Tongue (tissue), 1 donor: ENCODE measurements at regions not wholly inside any gene's neighbourhood (a gene's known extent, or its start where the extent isn't known, plus 50 kb on each side); places are given as distances from the start of the nearest gene placed in this dataset.

Source experiments
- DNase-seq: peaks from one replicate; pipeline ENCODE4 v3.0.0-alpha.2; 2015

DNA sequence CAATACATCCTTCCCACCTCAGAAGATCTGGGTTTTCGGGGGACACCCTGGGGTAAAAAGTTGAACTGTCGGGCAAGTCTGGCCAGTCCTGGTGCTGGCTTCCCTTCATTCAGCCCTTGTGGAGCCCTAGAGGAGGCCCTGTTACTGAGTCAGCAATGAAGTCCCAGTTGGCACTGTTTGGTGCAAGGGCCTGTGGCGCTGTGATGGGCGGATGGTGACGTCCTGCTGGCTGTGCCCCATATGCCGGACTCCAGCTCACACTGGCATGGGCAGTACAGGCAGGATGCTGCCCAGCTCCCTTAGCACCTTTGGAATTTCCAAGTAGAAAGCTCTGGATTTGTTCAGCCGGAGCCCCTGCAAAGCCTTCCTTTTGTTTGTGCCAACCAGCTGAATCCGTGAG lies 186.2 kb upstream of the PMEPA1 start:
- no peak for DNase-seq

DNA sequence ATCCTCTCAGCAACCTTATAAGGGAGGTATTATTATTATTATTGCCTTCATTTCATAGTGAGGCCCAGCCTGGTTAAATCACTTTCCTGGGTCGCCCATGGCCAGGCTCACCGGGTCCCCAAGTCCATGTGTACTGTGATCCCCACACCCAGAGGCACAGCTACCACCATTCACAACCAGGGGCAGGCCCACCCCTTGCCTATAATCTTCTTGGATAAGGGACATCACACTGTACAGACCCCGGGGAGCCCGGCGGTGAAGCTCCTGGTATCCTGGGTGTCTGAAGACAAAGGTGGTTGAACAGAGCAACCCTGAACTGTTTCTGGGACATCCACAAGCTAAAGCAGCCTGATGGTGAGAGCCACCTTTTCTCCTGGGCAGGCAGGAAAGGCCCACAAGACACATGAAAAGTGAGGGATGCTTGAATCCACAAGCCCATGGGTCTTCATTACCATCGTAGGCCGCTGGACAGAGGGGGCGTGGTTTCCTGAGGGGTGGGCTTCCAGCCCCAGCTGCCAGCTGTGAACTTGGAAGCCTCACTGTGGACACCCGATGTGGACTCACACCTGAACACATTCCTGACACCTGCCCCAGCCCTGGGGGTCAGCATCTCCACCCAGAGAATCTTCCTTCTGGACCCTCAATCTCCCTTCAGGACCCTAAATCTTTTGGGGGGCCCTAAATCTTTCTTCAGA lies 185.5 kb upstream of the PMEPA1 start:
- DNase-seq = no peak

DNA sequence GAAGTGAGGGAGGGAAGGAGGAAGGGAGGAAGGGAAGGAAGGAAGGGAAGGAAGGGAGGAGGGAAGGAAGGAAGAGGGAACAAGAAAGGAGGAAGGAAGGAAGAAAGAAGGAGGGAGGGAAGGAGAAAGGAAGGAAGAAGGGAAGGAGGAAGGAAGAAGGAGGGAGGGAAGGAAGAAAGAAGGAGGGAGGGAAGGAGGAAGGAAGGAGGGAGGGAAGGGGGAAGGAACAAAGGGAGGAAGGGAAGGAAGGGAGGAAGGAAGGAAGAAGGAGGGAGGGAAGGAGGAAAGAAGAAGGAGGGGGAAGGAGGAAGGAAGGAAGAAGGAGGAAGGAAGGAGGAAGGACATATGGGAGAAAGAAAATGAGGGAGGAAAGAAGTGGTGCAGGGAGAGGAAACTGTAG lies 184.7 kb upstream of the PMEPA1 start:
- no peak for DNase-seq

DNA sequence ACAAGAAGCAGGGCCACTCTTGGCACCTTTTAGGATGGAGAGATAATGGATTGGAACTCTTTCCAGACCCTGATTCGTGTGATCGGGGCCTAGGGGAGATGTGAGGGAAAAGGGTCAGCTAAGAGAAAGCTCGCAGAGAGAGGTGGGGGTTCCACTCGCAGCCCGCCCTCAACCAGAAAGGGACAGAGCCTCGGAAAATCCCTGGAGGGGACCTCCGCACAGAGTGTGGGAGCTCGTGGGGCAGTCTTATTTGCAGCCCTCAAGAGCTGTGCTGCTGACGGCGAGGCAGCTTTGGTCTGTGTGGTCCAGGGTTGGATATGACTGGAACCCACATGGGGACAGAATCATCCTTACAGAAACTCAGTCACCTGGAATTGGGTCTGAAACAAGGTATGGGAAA lies 184.3 kb upstream of the PMEPA1 start:
- DNase-seq = no peak

DNA sequence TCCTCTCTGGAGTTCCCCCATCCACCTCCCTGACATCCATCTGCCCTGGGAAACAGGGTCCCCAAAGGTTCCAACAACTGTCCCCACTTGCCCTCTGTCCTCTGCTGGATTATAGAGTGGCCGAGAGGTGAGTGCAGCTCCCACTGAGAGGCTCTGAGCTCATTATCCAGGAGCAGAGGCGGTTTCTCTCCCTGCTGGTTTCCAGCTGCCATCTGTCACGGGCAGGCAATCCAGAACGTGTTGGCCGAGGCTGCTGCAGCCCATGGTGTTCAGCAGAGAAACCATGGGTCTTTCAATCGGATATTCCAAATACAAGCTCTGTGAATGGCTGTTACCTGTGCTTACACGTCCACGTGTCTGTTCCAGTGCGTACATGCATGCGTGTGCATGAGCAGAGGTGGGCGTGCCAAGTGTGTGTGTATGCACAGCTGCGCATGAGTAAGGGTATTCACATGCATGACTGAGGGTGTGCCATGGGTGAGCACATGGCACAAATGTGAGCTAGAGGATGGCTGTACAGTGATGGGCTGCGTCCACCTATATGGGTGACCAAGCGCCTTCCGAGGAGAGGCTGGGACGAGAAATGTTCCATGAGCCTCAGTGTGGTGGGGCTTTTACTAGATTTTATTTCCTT lies 183.7 kb upstream of the PMEPA1 start:
- DNase-seq = peak; percentile 36

DNA sequence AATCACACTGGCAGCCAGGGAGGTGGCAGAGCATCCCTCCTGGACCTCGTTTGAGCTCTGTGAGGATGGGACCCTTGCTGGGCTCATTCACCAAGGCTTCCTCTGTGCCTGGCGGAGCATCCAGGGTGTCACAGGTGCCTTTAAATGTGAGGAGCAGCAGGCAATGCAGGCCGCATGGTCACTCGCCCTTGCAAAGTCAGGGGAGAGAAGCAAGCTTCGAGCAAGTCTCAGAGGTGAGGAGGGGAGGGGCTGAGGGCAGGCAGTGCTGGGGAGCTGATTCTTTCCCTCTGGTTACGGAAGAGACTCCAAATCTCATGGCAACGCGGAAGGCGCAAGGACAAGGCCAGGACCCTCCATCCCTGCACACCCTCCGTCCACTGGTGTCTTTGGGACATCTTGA lies 182.7 kb upstream of the PMEPA1 start:
- DNase-seq = no peak

DNA sequence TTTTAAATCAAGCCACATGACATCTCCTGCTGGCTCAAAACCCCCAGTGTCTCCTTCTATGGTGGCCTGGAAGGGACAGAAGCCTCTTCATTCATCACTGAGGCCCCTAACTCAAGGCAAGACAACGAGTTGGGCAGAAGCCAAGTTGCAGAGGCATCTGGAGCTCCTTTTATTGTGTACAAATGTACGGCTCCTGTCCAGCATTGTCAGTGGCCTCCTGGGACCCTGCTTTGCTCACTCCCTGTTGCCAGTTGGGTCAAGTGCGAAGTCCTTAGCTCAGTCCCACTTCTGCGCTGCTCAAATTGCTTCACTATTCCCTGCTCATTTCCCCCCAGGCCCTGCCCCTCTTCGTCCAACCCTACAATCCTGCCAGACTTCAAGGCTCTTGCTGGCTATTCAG lies 181.2 kb upstream of the PMEPA1 start:
- DNase-seq = peak; percentile 40

DNA sequence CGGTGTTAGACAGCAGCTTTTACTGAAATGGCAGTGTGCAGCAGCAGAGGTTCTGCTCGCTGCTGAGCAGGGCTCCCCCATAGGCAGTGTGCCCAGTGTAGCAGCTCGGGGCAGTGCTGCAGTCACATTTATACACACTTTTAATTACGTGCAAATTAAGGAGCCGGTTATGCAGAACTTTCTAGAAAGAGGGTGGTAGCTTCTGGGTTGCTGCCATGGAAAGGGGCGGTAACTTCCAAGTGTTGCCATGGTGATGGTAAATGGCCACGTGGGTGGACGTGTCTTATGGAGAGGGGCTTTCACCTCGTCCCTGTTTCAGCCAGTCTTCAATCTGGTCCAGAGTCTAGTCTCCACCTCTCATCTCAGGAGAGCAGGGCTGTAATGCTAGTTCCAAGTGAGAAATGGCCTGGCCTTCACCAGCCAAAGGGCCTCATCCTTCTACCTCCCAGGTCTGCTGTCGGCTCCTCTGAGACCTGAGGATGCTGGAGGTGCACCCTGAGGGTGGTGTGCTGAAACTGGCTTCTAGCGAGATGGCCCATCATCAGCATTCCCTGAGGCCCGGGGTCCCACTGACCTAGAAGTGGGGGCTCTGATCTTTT lies 180.5 kb upstream of the PMEPA1 start:
- DNase-seq = no peak

DNA sequence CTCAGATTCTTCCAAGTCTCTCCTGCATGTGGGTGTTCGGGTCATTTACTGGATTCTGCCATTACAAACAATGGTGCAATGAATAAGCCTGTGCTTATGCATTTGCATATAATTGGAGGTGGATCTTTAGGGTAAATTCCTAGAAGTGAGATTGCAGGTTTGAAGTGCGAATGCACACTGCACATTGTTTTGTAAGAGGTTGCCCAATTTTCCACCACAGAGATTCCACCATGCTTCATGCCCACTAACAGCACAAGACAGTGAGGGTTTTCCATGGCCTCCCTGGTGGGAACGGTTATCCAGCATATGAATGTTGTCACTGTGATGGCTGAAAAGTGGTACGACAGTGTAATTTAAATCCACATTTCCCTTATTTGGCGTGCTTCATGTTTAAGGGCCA lies 178.8 kb upstream of the PMEPA1 start:
- no peak for DNase-seq

DNA sequence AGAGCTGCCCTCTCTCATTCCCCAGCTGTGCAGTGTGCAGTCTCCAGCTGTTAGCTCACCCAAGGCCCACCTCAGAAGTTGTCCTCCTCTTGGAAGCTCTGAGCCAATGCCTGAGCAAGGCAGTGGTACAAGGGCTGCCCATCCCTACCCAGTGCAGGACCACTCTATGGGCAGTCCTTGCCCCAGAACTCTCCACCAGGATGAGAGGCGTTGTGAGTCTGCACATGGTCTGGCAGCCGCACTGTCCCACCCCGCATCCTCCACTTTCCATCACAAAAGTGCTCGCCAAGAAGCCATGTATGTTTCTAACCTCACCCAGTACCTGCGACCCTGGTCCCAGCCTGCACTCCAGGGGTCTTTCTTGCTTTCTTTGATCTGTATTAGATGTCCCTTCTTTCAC lies 175.1 kb upstream of the PMEPA1 start:
- no peak for DNase-seq

DNA sequence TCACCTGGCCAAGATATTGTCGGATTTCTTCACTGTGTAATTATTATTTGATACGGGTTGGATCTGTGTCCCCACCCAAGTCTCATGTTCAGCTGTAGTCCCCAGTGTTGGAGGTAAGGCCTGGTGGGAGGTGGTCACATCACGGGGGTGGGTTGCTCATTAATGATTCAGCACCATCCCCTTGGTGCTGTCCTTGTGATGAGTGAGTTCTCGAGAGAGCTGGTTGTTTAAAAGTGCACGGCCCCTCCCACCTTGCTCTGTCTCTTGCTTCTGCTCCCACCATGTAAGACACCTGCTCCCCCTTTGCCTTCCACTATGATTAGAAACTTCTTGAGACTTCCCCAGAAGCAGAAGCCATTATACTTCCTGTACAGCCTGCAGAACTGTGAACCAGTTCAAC lies 173.9 kb upstream of the PMEPA1 start:
- no peak for DNase-seq

DNA sequence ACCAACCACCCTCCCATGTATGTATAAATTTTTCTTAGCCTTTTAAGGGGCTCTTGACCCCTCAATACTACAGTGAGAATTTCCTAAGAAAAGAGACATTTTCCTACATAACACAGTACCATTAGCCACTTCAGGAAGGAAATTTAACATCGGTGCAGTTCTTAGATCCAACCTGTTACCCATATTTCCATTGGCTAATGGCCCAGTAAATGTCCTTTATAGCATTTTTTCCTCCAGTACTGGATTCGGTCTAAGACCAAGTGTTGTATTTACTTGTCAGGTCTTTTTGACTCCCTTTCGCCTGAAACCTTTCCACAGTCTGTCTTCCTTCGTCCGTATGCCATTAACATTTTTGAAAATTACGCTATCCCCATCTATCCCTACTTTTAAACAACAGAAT lies 173.4 kb upstream of the PMEPA1 start:
- peak; percentile 50 for DNase-seq

DNA sequence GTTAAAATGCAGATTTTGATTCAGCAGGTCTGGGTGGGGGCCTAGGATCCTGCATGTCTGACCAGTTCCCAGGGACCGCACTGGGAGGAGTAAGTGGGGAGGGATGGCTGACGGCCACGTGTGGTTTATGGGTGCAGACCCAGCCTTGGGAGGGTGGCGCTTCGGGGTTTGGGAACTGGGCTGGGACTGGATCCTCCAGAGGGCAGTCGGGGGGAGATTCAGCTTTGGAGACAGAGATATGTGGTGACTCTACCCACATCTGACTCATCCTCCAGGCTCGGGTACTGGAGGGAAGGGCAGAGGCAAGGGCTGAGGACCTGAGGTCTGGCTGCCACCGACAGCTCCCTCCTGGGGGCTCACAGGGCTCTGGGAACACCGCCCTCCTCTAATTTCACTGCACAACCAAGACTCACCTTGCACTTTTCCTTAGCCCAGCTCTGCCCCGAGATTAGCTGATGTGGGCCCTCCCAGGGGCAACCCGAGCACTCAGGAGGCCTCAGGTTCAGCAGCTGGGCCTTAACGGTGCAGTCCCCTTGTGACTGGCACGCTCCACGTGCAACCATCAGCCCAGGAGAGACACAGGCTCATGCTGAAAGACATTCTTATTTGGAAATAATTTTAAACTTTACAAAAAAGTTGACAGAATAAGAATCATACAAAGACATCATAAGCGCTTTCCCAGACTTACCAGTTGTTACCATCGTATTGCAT lies 172.8 kb upstream of the PMEPA1 start:
- no peak for DNase-seq

DNA sequence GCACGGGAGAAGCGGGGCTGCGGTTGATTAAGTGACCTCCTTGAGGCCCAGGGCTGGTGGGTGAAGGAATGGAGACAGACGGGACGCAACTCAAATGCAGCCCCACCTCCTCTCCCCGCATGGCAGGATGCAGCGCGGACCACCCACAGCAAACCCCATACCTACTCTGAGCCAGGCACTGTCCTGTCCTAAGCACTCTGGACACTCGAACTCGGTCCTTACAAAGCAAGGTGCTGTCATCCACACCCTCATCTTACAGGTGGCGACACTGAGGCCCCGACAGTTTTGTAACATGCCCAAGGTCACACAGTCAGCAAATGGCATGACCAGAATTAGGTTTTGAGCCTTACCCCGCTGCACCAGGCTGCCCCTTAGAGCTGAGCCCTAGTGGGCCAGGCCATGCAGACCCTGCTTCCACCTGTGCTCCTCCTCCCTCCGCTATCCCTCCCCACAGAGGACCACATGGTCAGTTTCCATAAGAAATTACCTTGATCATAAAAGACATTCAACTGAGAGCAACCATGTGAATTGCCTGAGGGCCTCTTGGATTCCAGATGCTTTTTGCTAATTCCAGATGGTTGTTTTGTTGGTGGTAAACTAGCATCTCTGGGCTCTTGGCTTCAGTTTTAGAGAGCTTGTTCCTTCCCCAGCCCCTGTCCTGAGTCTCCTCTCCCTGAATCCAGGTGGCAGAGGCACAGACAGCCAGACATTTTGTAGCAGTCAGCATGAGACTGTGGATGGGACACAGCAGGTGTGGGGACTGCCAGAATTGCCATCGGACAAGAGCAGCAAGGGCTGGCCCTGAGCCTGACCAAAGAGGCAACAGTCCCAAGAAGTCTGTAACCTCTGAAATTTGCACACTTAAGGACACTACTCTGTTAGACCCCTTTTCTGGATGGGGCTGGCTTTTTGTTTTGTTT lies 171.9 kb upstream of the PMEPA1 start:
- DNase-seq = peak; percentile 54

DNA sequence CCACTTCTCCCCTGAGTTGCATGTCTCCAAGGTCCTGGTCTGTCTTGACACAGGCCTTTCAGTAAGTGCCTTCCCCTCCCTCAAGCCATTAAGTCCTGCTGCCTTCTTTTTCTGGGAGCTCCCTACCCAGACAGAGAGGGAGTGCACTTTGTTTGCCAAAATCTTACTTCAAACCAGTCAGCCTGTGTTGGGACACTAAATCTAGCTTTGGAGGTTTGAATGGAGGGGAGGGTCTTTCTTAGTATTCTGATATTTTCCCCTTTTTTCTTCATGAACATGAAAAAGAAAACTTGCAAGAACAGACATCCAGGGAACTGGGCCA lies 170.7 kb upstream of the PMEPA1 start:
- no peak for DNase-seq

DNA sequence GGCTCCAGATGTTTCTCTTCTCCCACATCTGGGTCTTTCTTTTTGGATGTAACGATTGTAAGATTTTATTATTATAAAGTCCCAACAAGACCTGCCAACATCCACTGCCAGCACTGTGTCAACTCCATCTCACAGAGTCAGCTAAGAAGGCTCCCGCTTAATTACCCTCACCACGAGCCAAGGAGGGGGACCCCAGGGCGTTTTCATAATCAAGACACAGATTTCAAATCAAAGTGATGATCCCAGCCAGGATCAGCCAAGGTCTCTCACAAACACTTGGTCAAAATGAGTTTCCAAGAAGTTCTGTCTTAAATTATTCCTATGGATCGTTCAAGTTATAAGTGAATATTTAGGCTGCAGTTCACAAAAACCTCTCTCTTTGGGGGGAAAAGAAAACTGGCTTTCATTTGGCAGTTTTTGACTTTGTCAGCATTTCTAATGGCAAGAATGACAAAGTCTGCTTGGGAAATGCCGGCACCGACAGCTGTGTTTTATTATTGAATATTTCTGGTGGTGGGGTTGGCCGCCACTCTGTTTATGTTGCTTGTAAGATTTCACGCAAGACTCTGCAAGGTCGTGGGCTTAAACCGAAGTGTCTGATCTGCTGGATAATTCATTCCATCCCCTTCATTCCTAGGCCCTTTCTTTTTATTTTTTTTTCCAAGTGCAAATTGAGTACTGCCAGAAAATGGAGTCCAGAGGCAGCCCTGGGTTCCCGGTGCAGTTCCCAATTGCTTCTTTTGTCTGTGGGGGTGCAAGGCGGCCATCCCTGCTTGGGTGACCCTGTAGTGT lies 170.2 kb upstream of the PMEPA1 start:
- peak; percentile 95 for DNase-seq

DNA sequence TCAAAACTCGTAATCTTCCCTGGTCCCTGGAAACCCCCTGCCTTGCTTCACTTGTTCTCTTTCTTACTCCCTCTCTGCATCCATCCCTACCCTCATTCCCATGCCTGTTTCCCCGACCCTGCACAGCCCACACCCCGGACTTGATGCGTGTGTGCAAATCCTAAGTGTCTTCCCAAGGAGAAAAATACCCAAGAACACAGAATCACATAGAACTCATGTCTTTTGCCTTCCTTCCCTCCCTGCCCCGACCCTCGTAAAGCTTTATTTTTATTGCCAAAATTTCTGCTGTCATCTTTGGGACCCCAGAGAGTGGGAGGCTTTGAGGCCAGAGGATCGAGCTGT lies 169.6 kb upstream of the PMEPA1 start:
- no peak for DNase-seq

DNA sequence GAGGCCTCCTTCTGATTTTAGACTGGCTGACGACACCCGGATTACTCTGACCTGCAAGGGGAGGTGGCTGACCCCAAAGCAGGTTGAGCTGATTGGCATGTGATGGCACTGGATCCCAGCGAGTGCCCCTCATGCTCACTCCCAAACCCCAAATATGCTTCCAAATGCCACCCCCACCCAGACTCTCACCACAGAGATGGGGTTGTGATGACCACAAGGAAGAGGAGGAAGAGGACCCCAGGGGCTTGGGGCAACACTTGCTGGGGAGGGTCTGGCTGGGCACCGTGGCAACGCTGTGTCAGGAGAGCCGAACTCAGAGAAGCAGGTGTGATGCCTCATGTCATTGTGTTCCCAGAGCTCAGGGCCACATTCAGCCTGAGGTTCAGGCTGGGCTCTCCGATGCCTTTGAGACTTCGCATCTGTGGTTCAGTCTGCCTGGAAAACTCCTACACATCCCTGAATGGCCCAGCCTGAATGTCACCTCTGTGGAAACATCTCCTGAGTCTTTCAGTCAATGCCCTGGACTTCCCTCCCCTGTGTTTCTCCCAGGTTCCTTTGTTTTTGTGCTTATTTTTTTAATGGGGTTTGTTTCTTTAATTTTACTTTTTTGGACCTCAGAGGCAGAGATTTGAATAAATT lies 169.1 kb upstream of the PMEPA1 start:
- no peak for DNase-seq

DNA sequence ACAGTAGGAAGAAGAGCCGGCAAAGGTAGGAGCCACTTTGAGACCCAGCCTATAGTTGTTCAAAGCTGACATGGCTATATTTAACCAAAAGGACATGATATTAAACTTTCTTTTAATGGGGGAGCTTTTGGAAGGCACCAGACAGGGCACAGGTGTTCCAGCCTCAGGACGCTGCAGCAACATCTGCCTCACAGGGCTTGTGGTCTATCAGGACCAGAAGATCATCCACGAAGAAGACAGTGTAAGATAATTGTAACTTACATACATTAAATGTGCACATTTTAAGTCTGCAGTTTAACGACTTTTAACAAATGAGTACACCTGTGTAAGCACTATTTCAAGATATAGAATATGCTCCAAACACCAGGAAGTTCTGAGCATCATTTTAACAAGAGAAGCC lies 168.2 kb upstream of the PMEPA1 start:
- DNase-seq = no peak

DNA sequence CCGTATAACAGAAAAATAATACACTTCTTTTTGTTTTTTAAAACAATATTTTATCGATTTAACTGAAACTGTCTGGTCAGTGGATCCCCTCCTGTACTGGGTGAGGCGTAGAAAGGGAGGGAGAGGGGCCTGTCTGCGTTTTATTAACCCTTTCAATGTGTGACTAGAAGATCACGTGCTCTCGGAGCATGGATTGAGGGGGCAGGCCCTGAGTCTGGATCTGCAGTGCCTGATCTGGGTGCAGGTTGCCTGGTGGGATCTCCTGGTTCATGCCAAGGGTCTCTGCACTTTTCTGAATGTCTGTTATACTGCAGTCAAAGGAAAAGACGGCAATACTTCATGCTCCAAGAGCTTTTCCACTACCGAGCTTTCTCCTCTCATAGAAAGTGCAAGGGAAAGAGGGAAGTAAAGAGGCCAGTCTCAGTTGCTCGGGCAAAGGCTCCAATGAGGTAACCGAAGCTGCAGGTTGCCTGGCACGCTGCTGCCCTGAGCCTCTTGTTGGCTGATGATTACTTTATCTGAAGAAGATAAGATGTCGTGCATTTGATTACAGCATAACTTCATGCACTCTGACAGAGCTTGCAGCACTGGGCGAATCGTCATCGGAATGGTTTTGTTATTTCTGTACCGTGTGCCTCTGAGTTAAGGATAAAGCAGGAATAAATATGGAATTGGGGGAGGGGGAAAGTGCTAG lies 167.5 kb upstream of the PMEPA1 start:
- no peak for DNase-seq

DNA sequence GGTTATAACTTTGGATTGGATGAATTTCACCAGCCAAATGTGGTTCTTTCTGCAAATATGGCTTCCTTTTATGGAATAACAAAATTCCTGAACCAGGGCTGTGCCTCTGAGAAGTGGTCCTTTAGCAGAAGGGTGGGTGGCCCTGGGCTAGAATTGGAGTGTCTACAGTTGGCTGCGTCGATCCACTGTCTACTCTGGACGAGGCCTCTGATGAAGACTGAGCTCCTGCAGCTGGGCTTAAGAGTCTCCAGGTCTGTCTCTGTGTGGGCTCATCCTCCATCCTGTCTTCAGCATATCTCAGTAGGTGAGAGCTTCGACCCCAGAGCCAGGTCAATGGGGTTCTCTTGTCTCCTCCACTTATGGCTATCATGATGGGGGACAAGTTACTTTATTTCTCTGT lies 166.3 kb upstream of the PMEPA1 start:
- no peak for DNase-seq
